RKO (cell line): ENCODE measurements at regions not wholly inside any gene's neighbourhood (a gene's known extent, or its start where the extent isn't known, plus 50 kb on each side); places are given as distances from the start of the nearest gene placed in this dataset.
"Not testable (repeated sequence)": the region's sequence is repeated elsewhere in the genome, so short reads cannot be mapped to it uniquely, and the experiment has no call there.

Source experiments
- DNase-seq: peaks from one replicate; pipeline ENCODE4 v3.0.0-alpha.2; 2016; ENCODE audit warnings: low spot score

DNA sequence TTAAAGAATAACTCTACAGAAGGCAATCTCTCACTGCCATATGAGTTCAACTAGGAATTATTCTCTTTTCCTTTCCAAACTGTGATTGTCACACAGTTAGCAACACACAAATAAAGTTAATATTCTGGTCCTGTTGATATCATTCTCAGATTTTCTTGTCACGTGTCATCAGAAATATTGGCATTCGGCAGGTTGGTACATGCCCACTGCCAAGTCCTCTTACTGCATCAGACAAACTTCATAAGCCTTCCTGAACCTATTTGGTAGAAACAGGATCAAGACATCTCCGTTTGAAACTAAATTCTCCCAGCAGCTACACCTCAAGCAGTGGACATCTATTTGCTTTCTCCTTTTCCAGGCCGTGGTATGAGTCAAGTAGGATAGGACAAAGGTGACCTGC is 177.9 kb upstream of the SOX2 start:
- no peak for DNase-seq

DNA sequence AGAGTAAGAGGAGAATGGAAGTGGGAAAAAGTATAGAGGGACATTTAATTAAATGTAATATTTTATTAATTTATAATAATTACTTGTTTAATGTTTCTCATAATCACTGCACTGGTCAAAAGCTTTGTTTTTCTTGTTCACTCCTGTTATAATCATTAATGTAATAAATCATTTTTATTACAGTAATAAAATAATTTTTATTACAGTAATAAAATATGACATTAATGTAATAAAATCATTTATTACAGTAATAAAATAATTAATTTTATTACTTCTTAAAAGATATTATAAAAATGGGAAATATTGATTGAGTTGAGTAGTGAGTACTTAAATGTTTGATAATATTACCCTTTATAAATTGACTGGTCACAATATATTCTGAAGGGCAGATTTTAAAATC is 181.1 kb upstream of the SOX2 start:
- no peak for DNase-seq

DNA sequence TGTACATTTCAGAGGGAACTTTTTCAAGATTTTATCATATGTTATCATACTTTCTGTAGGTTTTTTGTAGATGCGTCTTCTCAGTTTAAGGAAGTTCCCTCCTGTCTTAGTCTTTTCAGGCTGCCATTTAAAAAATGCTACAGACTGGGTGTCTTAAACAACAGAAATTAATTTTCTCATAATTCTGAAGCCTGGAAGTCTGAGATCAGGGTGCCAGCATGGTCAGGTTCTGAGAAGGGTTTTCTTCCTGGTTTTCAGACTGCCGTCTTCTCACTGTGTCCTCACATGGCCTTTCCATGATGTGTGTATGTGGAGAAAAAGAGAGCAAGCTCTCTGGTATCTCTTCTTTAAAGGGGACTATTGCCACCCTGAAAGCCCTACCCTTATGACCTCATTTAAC is 189.9 kb upstream of the SOX2 start:
- DNase-seq: no peak

DNA sequence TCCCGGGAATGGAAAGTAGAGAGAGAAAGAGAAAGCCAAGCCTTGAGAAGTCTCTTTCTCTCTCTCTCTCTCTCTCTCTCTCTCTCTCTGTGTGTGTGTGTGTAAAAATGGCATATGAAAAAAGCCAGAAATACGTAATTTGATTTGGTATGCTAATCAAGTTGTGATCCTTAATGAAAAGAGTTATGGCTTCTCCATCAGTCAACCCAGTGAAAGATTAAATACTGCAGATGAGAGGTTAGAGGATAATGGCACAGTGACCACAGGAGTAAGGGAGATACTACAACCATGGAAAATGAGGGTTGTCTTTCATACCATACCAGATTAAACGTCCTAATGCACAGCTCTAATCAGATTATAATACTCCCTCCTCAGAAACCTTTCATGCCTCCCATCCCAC is 193.5 kb upstream of the SOX2 start:
- no peak for DNase-seq

DNA sequence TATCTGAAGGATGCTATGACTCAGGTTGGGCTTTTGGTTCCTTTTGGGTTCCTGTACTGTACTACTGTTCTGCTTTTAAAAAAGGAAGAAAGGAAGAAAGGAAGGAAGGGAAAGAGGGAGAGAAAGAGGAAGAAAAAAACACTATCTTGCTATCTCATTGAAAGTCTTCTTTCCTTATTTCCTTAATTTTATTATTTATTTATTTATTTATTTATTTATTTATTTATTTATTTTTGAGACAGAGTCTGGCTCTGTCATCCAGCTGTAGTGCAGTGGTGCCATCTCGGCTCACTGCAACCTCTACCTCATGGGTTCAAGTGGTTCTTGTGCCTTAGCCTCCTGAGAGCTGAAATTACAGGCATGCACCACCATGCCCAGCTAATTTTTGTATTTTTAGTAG is 198.9 kb upstream of the SOX2 start:
- DNase-seq: no peak

DNA sequence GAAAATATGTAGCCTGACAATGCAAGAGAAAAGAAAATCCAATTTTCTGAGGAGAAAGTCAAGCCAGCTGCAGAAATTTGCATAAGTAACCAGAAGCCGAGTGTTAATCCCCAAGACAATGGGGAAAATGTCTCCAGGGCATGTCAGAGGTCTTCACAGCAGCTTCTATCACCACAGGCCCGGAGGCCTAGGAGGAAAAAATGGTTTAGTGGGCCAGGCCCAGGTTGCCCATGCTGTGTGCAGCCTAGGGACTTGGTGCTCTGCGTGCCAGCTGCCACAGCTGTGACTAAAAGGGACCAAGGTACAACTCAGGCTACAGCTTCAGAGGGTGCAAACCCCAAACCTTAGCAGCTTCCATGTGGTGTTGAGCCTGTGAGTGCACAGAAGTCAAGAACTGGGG is 201.2 kb upstream of the SOX2 start:
- DNase-seq: no peak

DNA sequence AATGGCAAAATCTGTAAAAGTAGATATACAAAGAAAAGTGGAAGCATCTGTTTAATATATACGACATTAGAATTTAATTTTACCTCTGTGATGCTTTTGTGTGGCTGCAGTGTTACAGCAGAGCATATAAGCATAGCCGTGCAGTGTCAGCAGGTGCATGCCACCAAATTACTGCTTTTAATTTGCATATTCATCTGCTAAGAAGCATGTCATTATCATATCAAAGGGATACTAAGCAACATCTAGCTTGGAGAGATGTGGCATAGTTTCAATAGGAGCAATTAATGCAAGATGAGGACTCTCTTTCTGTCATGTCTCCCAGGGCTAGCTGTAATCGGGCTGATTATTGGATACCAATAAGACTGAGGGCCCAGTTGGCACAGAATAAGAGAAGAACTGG is 214.4 kb upstream of the SOX2 start:
- no peak for DNase-seq

DNA sequence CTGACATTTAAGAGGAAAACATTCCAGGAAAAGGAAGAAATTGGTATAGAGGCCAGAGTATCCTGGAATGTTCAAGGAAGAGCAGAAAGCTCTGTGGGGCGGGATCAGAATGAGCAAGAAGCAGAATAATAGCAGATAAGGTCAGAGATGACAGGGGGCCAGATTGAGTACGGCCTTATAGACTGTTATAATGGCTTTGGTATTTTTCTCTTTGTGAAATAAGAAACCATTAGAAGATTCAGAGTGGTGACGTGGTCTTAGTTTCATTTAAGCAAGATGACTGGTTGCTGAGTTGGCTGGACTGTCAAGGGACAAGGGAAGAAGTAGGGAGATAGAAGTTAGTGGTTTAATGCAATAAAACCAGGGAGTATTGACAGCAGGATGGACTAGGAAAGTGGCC is 218.3 kb upstream of the SOX2 start:
- DNase-seq: peak; percentile 72

DNA sequence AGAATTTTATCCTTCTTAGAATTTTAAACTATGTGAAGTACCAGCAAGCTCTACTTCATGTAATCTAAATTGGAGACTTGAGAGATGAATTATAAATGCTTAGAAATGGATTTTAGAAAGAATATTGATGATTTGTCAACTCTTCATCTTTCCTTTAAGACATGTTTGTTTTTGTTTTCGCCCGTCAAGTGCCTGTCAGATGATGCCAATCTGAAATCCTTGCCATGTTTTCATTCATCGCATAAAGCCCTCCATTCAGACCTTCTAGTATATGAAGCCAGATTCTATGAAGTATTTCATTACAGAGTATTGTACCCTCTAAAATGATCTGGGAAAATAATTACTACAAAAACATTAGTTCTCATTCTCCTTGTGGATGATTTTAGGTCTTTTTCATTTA is 223.2 kb upstream of the SOX2 start:
- DNase-seq: no peak

DNA sequence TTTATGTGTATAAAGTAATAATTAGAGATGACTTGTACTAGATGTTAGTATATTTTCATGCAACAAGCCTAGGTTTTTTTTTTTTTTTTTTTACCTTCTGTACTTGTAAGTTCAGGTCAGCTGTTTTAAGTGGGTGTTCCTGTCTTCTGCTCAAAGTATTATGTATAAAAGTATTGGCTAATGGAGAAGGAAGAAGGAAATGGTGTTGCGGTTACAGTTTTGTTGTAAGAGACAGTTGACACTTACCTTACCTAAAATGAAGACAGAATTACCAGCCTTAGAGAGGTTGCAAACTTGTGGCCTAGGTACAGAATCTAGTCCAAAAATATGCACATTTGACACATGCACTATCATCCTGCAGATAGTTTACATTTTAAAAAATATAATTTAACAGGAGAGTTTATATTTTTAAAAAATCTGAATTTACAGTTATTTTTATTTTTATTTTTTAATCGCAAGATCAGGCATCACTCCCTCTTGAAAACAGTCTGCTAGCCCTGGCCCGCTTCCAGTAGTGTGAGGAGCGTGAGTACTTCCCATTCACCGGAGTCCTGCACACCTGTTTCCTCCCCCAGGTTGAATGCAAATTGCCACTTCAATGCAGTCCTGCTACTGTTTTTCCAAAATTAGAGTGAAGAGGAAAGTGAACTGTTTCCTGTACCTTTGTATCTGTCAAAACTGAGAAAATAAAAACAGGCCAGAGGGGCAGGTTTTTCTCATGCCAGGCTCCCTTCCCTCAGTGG is 224.3 kb upstream of the SOX2 start:
- no peak for DNase-seq

DNA sequence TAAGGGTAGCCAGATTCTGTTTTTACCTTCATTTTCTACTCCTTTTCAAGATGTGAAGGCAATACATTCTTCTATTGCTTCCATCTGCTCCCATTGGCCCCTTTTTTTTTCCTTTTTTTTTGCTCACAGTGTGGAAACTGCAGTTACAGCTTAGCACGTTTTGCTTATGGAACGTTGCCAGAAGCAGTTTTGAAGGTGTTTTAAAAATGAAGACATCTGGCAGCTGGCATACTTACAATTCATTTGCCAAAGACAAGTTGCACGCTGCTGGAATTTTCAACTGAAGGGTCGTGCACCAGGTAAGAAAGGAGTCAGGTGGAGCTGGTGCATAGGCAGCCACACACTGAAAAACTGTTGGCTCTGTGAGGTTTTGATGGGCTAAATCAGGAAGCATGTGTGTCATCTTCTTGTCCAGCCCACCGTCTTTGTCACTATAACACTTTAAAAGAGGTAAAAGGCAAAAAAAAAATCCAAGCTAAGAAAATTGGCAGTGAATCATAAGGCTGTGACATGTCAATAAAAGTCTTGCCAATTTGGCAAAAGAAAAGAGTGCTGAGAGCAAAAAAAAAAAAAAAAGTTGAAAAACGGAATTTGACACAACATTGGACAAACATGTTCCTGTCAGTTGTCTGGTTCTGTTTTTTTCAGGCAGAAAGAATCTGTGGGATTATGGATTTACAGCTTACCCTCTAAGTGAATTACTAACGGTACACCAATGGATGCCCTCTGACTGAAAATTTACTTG is 225.4 kb upstream of the SOX2 start:
- DNase-seq: no peak

DNA sequence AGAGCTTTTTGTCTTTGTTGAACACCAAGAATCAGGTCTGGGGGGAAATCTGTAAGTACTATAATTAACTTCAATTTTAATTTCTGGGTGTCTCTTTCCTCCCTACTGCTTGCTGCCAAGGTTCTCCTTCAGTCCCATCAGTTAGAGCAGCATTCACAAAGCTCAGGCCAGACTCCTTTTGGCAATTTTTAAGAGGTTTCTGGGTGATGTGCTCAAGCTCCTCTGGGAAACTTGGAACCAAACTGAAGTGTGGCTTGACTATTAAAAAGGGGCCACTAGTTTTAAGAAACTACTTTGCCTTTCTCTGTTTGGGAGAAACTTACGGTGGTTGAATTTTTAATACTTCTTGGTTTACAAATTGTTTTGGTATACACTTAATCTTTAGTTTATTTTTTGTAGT is 227.7 kb upstream of the SOX2 start:
- no peak for DNase-seq

DNA sequence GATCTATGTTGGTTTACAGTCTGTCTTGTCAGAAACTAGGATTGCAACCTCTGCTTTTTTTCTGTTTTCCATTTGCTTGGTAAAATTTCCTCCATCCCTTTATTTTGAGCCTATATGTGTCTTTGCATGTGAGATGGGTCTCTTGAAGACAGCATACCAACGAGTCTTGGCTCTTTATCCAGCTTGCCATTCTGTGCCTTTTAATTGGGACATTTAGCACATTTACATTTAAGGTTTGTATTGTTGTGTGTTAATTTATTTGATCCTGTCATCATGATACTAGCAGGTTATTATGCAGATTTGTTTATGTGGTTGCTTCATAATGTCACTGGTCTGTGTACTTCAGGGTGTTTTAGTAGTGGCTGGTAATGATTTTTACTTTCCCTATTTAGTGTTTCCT is 236.6 kb upstream of the SOX2 start:
- not testable (repeated sequence) for DNase-seq

DNA sequence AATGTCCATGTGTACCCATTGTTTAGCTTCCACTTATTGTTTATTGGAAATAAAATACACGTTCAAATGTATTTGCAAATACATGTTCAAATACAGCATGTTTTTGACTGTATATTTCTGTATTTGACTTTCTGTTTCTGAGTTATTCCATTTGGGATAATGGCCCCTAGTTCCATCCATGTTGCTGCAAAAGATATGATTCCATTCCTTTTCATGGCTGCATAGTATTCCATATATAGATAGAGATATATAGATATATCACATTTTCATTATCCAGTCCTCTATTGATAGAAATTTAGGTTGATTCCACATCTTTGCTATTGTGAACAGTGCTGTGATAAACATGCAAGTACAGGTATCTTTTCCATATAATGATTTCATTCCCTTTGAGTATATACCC is 241.4 kb upstream of the SOX2 start:
- no peak for DNase-seq

DNA sequence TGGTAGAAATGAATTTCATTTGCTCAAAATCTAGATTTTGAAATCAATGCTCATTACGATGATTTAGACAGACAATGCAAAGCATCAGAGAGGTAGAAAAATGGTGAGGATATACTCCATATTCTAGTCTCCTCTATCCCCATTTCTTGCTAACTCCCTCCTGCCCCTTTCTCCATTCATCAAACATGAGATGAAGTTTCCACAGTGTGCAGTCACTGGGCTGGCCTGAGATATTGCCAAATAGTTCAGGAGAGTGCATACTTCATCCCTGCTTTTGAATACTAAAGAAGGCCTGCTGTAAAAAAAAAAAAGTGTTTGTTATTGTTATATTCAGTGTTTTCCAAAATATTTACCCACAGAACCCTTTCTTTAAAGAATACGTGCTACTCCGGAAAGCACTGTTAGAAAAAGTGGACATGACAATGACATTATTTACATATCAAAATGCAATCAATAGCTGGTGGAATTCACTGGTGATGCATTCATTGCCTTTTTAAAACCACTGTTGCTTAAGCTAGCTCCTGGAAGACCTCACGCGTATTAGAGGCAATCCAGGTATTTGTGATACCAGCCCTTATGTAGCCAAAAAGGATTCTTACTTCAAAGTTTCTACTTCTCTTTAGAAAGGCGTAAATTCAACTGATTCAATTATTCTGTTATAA is 247.6 kb upstream of the SOX2 start:
- no peak for DNase-seq

DNA sequence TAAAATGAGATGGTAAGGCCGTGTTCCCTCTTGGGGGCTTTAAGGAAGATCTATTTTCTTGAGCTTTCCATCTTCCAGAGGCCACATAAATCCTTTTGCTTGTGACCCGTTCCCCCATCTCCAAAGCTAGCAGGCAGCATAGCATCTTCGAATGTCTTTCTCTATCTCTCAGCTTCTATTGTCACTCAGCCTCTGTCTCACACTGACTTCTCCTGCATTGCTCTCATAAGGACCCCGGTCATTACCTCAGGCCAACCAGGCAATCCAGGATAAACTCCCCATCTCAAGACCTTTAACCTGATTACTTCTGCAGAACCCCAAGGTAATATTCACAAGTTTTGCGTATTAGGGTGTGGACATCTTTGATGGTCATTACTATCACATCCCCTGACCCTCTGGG is 250.3 kb upstream of the SOX2 start:
- DNase-seq: no peak

DNA sequence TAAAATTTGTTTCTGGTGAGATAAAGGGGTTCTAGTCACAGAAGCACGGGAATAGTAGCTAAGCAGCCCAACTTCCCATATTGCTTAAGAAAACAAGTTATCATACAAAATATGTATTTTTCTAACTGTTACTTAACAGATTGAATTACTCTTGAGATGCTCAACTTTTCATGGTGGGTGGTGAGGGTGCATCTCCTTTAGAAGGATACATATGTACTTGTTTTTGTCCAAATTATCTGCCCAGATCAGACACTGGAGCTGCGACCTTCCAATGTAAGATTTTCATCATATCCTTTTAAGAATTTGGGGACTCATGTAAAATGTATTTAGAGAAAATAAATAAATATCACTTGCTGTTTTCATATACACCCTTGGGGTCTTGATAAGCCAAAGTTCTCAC is 252.2 kb upstream of the SOX2 start:
- DNase-seq: no peak

DNA sequence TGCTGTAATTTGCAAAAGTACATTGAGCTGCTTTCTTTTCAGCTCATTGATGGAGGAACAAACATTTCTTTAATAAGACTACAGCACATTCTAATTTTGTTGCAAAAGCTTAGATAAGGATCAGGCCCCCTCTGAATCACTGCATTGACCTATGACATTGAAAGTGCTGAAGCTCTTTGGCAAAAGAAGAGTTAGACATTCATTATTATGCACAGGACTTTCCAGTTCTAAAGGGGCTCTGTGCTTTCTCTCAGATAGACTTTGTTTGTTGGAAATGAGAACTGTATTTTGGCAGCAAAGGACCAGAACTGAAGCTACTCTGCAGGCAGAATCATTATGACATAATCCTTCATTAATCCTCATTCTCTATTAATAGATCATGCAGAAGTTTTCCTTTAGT is 252.9 kb upstream of the SOX2 start:
- no peak for DNase-seq

DNA sequence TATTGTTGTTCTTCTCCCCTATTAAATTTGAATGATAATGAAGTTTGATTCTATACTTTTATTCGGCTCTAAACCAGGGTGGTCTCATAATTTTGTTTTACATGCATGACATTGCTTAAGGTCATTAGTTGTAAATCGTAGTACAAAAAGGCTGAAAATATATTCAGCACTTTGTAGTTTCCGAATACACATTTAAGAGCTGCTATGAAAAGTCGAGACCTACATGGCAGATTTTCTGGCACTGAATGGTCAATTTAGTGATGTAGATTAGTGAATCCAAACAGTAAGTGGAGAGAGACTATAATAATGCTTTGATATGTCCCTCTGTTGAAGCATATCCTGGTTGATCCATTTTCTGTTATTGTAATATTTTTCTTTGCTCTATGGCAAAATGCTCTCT is 254.0 kb upstream of the SOX2 start:
- no peak for DNase-seq

DNA sequence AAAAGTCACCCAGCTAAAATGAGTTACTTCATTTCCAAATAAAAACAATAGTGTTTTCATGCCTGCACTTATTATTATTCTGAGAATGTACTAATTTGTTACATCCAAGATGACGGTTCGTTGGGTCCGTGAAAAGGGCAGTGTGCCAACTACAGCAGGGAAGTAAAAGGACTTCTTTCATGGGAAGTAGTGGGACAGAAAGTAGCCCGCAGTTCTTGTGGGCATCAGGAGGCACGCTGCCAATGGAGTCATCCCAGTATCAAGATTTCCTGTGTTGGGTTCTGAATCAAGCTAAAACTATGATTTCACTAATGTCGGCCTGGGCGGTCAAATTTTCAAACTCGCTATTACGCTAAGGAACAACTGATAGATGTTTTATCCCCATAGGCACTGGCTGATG is 254.5 kb upstream of the SOX2 start:
- DNase-seq: no peak

DNA sequence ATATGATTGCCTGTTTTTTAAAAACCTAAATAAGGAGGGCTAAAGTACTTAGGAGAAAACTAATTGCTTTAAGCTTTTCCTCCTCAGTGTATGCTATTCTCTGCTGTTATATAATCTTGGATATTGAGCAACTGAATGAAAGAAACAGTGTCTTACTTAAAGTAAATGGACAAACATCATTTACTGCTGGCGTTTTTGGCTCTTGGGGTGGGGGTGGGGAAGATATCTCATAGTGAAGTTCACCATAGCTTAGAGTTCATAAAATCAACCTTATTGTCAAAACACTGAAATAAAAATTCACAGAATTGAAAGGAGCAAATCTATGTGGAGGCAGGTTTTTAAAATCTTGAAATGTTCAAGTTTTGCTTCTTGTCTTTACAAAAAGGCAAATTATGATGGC is 256.4 kb upstream of the SOX2 start:
- DNase-seq: no peak

DNA sequence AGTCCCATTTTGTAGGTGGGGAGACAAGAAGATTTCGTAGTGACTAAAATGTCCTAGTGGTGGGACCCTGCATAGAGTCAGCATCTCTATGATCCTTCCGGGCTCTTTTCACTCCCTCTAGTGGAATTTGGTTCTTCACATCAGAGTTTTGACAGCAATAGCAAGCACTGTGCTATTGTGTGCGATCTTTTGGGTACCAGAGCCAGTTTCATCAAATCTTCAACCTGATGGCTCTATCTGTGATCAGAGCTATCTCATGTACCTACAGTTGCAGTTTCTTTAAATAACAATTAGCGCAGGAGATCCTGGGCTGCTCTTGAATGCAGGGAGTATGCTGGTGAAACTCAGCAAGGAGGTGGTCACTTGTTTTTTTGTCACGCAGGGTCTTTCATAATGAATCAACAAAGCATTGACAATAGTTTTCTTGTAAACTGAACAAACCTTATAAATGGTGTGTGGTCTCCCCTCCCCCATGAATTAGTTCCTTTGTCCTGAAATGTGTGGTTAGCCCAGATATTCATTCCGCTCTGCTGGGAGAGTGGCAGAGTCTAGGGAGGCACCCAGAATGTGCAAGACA is 257.2 kb upstream of the SOX2 start:
- DNase-seq: peak; percentile 2

DNA sequence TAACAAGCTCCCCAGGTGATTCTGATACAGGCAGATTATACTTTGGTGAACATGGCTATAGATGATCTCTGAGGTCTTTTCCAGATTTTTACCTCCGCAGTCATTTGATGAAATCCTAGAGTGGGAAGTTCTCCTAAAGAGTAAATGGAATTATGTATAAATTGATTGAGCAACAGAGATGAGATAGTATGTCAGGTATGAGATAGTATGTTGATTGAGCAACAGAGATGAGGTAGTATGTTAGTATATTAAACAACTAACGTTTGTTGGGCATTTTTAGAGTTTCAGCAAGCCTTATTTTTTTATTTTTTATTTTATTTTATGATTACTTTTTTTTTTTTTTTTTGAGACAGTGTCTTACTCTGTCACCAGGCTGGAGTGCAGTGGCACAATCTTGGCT is 265.0 kb upstream of the SOX2 start:
- no peak for DNase-seq
